BLaER1 treated with 17β-estradiol and CSF1 and Interleukin-3, amounts not matched to agents 10 nM and 100 nM (cell line): ENCODE measurements at regions not wholly inside any gene's neighbourhood (a gene's known extent, or its start where the extent isn't known, plus 50 kb on each side); places are given as distances from the start of the nearest gene placed in this dataset.

Source experiments
- H3K27ac ChIP-seq, 11 experiments: shearing (Covaris generic); formaldehyde crosslinking; 2 replicates each; pipeline ENCODE4 v1.8.1; 2022
- H3K27me3 ChIP-seq, 11 experiments: shearing (Covaris generic); formaldehyde crosslinking; 2 replicates each; pipeline ENCODE4 v1.8.1; 2022
- H3K36me3 ChIP-seq, 11 experiments: shearing (Covaris generic); formaldehyde crosslinking; 2 replicates each; pipeline ENCODE4 v1.8.1; 2022
- H3K4me1 ChIP-seq, 10 experiments: shearing (Covaris generic); formaldehyde crosslinking; 2 replicates each; pipeline ENCODE4 v1.8.1; 2022
- H3K4me2 ChIP-seq, 11 experiments: shearing (Covaris generic); formaldehyde crosslinking; 2 replicates each; pipeline ENCODE4 v1.8.1; 2022
- H3K4me3 ChIP-seq, 10 experiments: shearing (Covaris generic); formaldehyde crosslinking; 2 replicates each; pipeline ENCODE4 v1.8.1; 2022
- H3K9ac ChIP-seq, 11 experiments: shearing (Covaris generic); formaldehyde crosslinking; 2 replicates each; pipeline ENCODE4 v1.8.1; 2022
- H3K9me3 ChIP-seq, 11 experiments: shearing (Covaris generic); formaldehyde crosslinking; replicated peaks in 1 of 11; 2 replicates each; pipeline ENCODE4 v1.8.1; 2022
- H4K20me1 ChIP-seq, 11 experiments: shearing (Covaris generic); formaldehyde crosslinking; 2 replicates each; pipeline ENCODE4 v1.8.1; 2022
- Cebpa-rat ChIP-seq, 11 experiments: shearing (Covaris generic); IDR thresholded peaks; 2 replicates each; pipeline ENCODE4 v1.8.1; 2022

DNA sequence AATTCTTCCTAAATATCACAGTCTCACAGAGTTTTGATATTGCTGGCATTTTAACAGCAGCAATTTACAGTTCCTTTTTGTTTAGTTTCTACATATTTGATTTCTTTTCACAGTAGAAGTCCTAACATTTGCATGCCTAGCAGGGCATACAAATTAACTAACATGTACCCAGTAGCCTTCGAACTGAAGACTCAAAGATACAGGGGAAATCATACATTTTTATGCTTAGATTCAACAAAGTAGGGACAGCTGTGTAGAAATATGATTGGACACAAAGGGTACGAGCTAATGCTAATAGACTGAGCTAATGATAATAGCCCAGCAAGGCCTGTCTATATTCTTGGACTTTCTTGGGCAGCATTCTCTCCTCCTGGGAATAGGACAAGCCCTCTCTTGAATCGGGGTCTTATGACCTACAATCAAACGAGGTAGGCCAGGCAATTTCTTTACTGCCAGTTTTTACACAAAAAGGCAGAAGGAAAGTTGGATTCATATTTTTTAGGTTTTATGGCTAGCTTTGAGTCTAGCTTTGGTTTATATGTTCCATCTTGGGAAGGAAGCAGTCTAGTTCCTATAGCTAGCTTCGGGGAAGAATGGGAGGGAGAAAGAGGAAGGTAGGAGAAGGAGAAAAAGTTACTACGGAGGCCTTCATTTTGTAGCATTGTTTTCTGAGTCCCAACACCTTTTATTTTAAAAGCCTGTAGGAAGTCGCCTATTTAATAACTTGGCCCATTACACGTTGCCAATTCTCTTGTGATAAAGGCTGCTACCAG, 115.8 kb downstream of the HFE start:
- H3K27ac ChIP-seq, result peak overlapping the region in 10 of 11 experiments; percentile 96 to 99 (median 98); a peak in 20 of 22 replicates
- no peak overlapping the region for H3K4me3 ChIP-seq

GRCh38 chr6:26204332-26205160, 117.3 kb downstream of the HFE start:
- H3K4me3 ChIP-seq, result peak overlapping the region; percentile 63 to 89 (median 81)
- peak overlapping the region; percentile 84 to 98 (median 93) for H3K4me2 ChIP-seq
- H3K4me1 ChIP-seq, result peaks cover 46 to 59% (median 49%) of the 10 kb centered on the region in 10 experiments
- peak overlapping the region; percentile 91 to 99 (median 97) for H3K9ac ChIP-seq
- H3K9me3 ChIP-seq, result no peaks in the 10 kb centered on the region
- H3K36me3 ChIP-seq, result no peaks in the 10 kb centered on the region
- peak overlapping the region; percentile 88 to 99 (median 98) for H3K27ac ChIP-seq
- H3K27me3 ChIP-seq, result no peaks in the 10 kb centered on the region
- H4K20me1 ChIP-seq, result peaks cover 0 to 4% (median 0%) of the 10 kb centered on the region in 11 experiments; a peak in 3 of 22 replicates
- TF ChIP-seq Cebpa-rat (IDR thresholded peaks at IDR 0.05), result no peak

More for the DNA sequence above, 115.8 kb downstream of the HFE start:
- Histone ChIP-seq H3K27me3 (no peaks in the 10 kb centered on the region), H3K36me3 (no peaks in the 10 kb centered on the region), H4K20me1 (peaks cover 0 to 17% (median 7%) of the 10 kb centered on the region in 11 experiments; a peak in 9 of 22 replicates), H3K9me3 (no peaks in the 10 kb centered on the region), H3K4me1 (peaks cover 45 to 59% (median 48%) of the 10 kb centered on the region in 10 experiments), H3K9ac (peak overlapping the region in 9 of 11 experiments; percentile 4 to 99 (median 97); a peak in 11 of 22 replicates), H3K4me2 (peak overlapping the region; percentile 66 to 98 (median 93); a peak in 18 of 22 replicates)
- no peak for TF ChIP-seq Cebpa-rat (IDR thresholded peaks at IDR 0.05)

DNA sequence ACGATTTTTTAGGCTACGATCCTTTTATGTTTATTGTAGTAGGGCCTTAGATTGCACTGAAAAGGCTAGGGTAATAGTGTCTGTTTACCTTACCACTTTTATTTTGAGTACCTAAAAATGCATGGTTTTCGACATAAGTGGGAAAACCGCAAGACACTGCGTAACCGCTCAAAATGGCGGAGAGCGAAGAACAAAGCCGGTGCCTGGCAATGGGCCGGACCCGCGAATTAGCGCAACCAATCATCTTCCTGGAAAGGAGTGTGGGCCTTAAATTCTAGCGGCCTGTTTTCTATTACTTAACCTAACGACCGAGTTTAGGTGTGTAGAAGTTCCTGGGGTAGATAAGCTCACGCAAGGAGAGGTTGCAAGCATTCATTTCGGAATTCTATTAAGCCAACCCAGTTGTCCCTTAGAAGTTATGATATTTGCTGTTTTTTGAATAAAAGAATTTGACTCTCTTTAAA, 118.0 kb downstream of the HFE start:
- H3K36me3 ChIP-seq, result no peaks in the 10 kb centered on the region
- TF ChIP-seq Cebpa-rat (IDR thresholded peaks at IDR 0.05), result 0 out of 22 replicates have a peak, but pooled peaks of 3 of the 11 experiments have one; percentile 9 to 16 (median 10)
- peak overlapping the region; percentile 84 to 98 (median 93) for H3K4me2 ChIP-seq
- H4K20me1 ChIP-seq, result no peaks in the 10 kb centered on the region
- H3K27ac ChIP-seq, result peak overlapping the region; percentile 88 to 99 (median 98)
- peak overlapping the region; percentile 91 to 99 (median 97) for H3K9ac ChIP-seq
- H3K27me3 ChIP-seq, result no peaks in the 10 kb centered on the region
- peak overlapping the region; percentile 63 to 89 (median 81) for H3K4me3 ChIP-seq
- peaks cover 39 to 55% (median 48%) of the 10 kb centered on the region in 10 experiments for H3K4me1 ChIP-seq
- peaks cover 0 to 6% (median 0%) of the 10 kb centered on the region in 11 experiments; a peak in 5 of 22 replicates for H3K9me3 ChIP-seq

DNA sequence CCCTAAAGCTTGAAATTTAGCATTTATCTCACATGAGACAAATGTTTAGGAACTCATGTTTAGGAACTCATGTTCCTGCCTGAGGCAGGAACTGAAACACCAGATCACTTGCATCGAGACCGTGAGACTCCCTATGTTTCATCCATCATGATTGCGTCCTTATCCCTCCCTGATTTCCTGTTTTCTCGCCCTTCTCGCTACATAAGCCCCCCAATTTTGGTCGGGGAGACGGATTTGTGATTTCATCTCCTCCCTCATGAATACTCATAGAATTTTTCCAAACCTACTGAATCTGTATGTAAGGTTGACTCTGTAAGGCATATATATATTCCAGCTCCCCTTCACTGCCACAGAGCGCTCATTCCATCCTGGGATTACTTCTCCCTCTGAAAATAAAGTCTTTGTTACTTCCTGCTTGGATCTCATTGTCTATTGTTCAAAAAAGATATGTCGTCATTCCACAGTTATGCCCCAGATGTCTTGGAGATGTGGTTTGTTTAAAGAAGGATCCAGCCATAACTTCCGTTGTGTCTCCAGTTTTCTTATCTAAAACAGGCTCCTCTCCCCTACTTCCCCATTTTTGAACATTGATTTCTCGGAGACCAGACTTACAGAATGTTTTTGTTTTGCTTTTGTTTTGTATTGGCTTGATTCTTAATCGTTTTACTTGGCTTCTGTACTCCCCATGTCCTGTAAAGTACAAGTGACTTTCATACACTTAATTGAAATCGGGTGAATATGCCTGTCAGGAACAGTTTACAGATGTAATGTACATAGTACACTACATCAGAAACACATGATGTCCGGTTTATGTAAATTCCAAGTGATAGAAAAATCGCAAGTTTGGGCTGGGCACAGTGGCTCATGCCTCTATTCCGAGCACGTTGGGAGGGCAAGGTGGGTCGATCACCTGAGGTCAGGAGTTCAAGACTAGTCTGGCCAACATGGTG, 118.7 kb downstream of the HFE start:
- Histone ChIP-seq H3K9me3 (peaks cover 0 to 9% (median 0%) of the 10 kb centered on the region in 11 experiments; a peak in 5 of 22 replicates), H3K27me3 (no peaks in the 10 kb centered on the region), H4K20me1 (no peaks in the 10 kb centered on the region), H3K4me1 (peaks cover 36 to 50% (median 45%) of the 10 kb centered on the region in 10 experiments), H3K36me3 (no peaks in the 10 kb centered on the region), H3K9ac (peak overlapping the region; percentile 91 to 99 (median 97)), H3K4me2 (peak overlapping the region; percentile 84 to 98 (median 93)), H3K27ac (peak overlapping the region; percentile 88 to 99 (median 98)), H3K4me3 (peak overlapping the region; percentile 63 to 89 (median 81))
- no peak for TF ChIP-seq Cebpa-rat (IDR thresholded peaks at IDR 0.05)

DNA sequence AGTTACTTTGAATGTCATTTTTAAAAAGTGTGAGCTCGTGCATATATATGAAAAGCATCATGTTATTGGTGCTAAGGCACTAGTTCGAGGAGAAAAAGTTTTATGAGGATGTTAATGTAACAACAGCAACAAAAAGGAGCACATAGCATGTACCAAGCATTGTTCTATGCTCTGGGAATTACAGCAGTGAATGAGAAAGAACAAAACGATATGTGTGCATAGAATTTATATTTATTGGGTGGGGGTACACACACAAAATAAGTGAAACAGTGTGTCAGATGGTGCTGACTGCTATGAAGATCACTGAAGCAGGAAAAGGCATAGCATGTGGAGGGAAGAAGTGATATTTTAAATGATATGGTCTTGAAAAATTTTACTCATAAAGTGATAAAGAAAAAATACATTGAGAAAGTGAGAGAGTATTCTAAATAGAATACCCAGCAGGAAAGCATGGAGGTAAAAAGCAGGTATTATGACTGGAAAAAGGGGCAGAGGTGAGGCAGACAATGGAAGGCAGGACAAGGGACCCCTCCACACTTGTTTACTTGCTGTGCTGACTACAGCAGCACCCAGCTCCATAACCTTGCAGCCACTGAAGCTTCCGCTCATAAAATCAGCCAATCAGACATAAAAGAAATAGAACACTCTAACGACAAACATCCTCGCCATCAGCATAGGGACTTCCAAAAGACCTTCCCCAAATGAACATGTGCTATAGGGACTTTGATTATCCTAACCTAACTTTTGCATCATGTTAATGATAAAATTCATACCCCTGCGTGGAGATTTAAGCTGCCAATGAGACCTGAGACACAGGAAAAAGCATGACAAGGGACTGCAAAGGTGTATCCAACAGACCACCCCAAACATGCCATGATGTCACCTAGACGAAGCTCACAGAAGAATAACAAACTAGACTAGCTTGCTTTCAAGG, 119.9 kb downstream of the HFE start:
- Histone ChIP-seq H3K9ac (peak overlapping the region; percentile 91 to 99 (median 97)), H3K4me1 (peaks cover 33 to 45% (median 43%) of the 10 kb centered on the region in 10 experiments), H3K36me3 (no peaks in the 10 kb centered on the region), H3K4me3 (peak overlapping the region; percentile 63 to 89 (median 81)), H3K4me2 (peak overlapping the region; percentile 84 to 98 (median 93)), H4K20me1 (no peaks in the 10 kb centered on the region), H3K9me3 (peaks cover 0 to 9% (median 0%) of the 10 kb centered on the region in 11 experiments; a peak in 5 of 22 replicates), H3K27ac (peak overlapping the region; percentile 88 to 99 (median 98); a peak in 21 of 22 replicates), H3K27me3 (no peaks in the 10 kb centered on the region)
- no peak for TF ChIP-seq Cebpa-rat (IDR thresholded peaks at IDR 0.05)

DNA sequence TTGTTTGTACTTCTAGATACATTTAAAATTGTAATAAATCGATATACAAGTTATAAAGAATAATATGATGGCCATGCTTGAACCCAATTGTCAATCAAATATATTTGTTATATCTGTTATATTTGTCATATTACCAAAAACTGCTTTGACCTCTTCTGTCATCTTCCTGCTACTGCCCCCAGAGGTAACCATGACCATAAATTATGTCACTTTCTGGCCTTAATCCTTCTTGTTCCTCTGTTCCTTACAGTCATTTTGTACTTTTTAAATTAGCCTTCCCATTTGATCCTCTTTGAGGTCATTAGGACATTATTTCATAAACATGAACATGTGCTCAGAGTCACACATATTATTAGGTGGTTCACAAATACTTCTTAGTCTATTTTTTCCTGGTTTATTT, 124.7 kb downstream of the HFE start:
- TF ChIP-seq Cebpa-rat (IDR thresholded peaks at IDR 0.05), result no peak
- H3K4me1 ChIP-seq, result peaks cover 25 to 45% (median 36%) of the 10 kb centered on the region in 10 experiments
- peaks cover 0 to 15% (median 7%) of the 10 kb centered on the region in 11 experiments; a peak in 13 of 22 replicates for H4K20me1 ChIP-seq
- H3K27ac ChIP-seq, result peak overlapping the region in 3 of 11 experiments; percentile 23 to 44 (median 33); a peak in 3 of 22 replicates
- peaks cover 0 to 16% (median 5%) of the 10 kb centered on the region in 11 experiments; a peak in 9 of 22 replicates for H3K9me3 ChIP-seq
- H3K4me3 ChIP-seq, result no peak overlapping the region
- H3K9ac ChIP-seq, result no peak overlapping the region
- no peaks in the 10 kb centered on the region for H3K27me3 ChIP-seq
- H3K4me2 ChIP-seq, result peak overlapping the region in 4 of 11 experiments; percentile 20 to 54 (median 44); a peak in 3 of 22 replicates
- H3K36me3 ChIP-seq, result no peaks in the 10 kb centered on the region
